ENCODE measurements at regions not wholly inside any gene's neighbourhood (a gene's known extent, or its start where the extent isn't known, plus 50 kb on each side); places are given as distances from the start of the nearest gene placed in this dataset.

DNA sequence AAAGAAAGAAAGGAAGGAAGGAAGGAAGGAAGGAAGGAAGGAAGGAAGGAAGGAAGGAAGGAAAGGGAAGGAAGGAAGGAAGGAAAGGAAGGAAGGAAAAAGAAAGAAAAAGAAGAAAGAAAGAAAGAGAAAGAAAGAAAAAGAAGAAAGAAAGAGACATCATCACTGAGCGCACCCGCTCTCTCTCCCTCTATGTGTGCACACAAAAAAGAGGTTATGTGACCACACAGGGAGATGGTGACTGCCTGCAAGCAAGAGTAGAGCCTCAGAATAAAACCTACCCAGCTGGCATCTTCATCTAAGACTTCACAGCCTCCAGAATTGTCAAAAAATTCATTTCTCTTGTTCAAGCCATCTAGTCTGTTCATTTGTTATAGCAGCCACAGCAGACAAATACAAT lies 1307.4 kb upstream of the ACVR2A start:
- Histone ChIP-seq H3K4me3 (ENCODE audit: insufficient read depth, low read depth, low read length) (no peak overlapping the region), H3K27me3 (ENCODE audit: control insufficient read depth, insufficient read depth, low read length) (no peaks in the 10 kb centered on the region), H3K36me3 (replicated peaks; ENCODE audit: control insufficient read depth, insufficient read depth, low read length) (no peaks in the 10 kb centered on the region)
- no peak for DNase-seq

- H3K36me3 ChIP-seq (replicated peaks; ENCODE audit: control insufficient read depth, insufficient read depth, low read length) = no peaks in the 10 kb centered on the region
- no peaks in the 10 kb centered on the region for H3K27me3 ChIP-seq (ENCODE audit: control insufficient read depth, insufficient read depth, low read length)
- no peak for DNase-seq
- H3K4me3 ChIP-seq (ENCODE audit: insufficient read depth, low read depth, low read length) = no peak overlapping the region
Measured at GRCh38 chr2:146532509-146533147, 1312.2 kb upstream of the ACVR2A start.

GRCh38 chr2:146532009-146532408 lies 1312.8 kb upstream of the ACVR2A start:
- no peaks in the 10 kb centered on the region for H3K27me3 ChIP-seq (ENCODE audit: control insufficient read depth, insufficient read depth, low read length)
- no peaks in the 10 kb centered on the region for H3K36me3 ChIP-seq (replicated peaks; ENCODE audit: control insufficient read depth, insufficient read depth, low read length)
- no peak for DNase-seq
- H3K4me3 ChIP-seq (ENCODE audit: insufficient read depth, low read depth, low read length) = no peak overlapping the region

DNA sequence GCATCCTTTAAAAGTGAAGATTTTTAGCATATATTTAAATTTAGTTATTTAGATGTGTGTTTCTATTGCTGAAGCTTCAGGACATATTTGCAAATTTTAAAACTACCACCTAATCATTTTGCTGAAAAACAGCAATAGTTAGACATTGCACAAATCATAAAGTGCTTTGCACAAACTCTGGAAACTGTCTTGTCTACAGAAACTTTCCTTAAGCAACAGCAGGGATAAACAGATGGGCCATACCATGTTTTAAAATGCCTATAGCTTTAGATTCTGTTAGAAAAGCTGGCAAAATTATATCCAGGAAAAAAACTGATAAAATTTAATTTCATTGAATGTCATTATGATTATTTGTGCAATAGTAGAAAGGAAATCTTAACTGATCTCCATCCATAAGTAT lies 1313.9 kb upstream of the ACVR2A start:
- Histone ChIP-seq H3K36me3 (replicated peaks; ENCODE audit: control insufficient read depth, insufficient read depth, low read length) (no peaks in the 10 kb centered on the region), H3K27me3 (ENCODE audit: control insufficient read depth, insufficient read depth, low read length) (no peaks in the 10 kb centered on the region), H3K4me3 (ENCODE audit: insufficient read depth, low read depth, low read length) (no peak overlapping the region)
- no peak for DNase-seq

DNA sequence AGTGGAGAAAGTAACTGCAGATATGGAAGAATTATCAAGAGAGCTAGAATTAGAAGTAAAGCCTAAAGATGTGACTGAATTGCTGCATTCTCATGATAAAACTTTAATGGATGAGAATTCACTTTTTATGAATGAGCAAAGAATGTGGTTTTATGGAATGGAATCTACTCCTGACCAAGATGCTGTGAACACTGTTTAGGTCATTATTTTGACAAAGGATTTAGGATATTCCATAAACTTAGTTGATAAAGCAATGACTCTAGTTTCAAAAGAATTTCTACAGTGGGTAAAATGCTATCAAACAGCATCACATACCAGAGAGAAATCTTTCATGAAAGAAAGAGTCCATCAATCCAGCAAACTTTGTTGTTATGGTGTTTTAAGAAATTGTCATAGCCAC lies 1317.7 kb upstream of the ACVR2A start:
- H3K36me3 ChIP-seq (replicated peaks; ENCODE audit: control insufficient read depth, insufficient read depth, low read length) = no peaks in the 10 kb centered on the region
- no peak for DNase-seq
- H3K4me3 ChIP-seq (ENCODE audit: insufficient read depth, low read depth, low read length) = no peak overlapping the region
- no peaks in the 10 kb centered on the region for H3K27me3 ChIP-seq (ENCODE audit: control insufficient read depth, insufficient read depth, low read length)

- no peak overlapping the region for H3K4me3 ChIP-seq (ENCODE audit: insufficient read depth, low read depth, low read length)
- H3K36me3 ChIP-seq (replicated peaks; ENCODE audit: control insufficient read depth, insufficient read depth, low read length) = no peaks in the 10 kb centered on the region
- no peaks in the 10 kb centered on the region for H3K27me3 ChIP-seq (ENCODE audit: control insufficient read depth, insufficient read depth, low read length)
- DNase-seq = no peak
Measured at GRCh38 chr2:146523196-146523595, 1321.6 kb upstream of the ACVR2A start.

- H3K27me3 ChIP-seq (ENCODE audit: control insufficient read depth, insufficient read depth, low read length) = no peaks in the 10 kb centered on the region
- H3K4me3 ChIP-seq (ENCODE audit: insufficient read depth, low read depth, low read length) = no peak overlapping the region
- DNase-seq = no peak
- H3K36me3 ChIP-seq (replicated peaks; ENCODE audit: control insufficient read depth, insufficient read depth, low read length) = no peaks in the 10 kb centered on the region
Measured at GRCh38 chr2:146506851-146507250, 1338.0 kb upstream of the ACVR2A start.

- no peak for DNase-seq
- H3K4me3 ChIP-seq (ENCODE audit: insufficient read depth, low read depth, low read length) = no peak overlapping the region
- H3K36me3 ChIP-seq (replicated peaks; ENCODE audit: control insufficient read depth, insufficient read depth, low read length) = no peaks in the 10 kb centered on the region
- no peaks in the 10 kb centered on the region for H3K27me3 ChIP-seq (ENCODE audit: control insufficient read depth, insufficient read depth, low read length)
Measured at GRCh38 chr2:146503366-146503765, 1341.5 kb upstream of the ACVR2A start.

DNA sequence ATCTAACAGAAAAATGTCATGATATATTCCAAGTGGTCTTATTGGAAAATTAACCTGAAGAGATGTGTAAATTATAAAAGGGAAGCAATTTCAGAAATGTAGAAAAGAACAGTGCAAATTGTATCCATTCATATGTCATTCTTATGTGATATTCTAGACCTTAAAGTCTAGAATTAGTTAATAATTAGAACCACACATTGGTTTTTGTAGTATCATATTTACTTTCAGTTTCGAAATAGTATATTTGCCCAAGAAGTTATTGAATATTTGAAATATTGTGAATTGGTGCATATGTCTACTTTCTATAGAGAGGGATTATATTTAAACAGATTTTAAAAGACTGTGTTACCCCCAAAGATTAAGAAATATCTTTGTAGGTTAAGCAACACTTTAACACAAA lies 1348.6 kb upstream of the ACVR2A start:
- H3K36me3 ChIP-seq (replicated peaks; ENCODE audit: control insufficient read depth, insufficient read depth, low read length) = no peaks in the 10 kb centered on the region
- no peaks in the 10 kb centered on the region for H3K27me3 ChIP-seq (ENCODE audit: control insufficient read depth, insufficient read depth, low read length)
- no peak for DNase-seq
- H3K4me3 ChIP-seq (ENCODE audit: insufficient read depth, low read depth, low read length) = no peak overlapping the region

DNA sequence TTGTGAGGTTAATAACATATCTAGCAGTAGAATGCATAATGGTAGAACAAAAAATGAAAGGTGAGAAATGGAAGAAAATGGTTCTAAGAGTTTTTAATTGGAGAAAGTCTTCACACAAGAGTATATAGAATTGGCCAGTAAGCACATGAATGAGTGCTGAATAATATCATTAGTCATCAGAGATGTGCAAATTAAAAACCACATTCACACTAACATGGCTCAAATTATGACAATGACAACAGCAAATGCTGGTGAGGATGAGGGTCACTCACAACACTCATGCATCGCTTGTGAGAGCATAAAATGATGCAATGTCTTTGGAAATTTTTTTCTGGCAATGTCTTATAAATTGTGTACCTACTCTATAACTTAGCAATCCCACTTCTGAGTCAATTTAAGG lies 1355.4 kb upstream of the ACVR2A start:
- no peak for DNase-seq
- H3K36me3 ChIP-seq (replicated peaks; ENCODE audit: control insufficient read depth, insufficient read depth, low read length) = no peaks in the 10 kb centered on the region
- H3K4me3 ChIP-seq (ENCODE audit: insufficient read depth, low read depth, low read length) = no peak overlapping the region
- H3K27me3 ChIP-seq (ENCODE audit: control insufficient read depth, insufficient read depth, low read length) = no peaks in the 10 kb centered on the region

DNA sequence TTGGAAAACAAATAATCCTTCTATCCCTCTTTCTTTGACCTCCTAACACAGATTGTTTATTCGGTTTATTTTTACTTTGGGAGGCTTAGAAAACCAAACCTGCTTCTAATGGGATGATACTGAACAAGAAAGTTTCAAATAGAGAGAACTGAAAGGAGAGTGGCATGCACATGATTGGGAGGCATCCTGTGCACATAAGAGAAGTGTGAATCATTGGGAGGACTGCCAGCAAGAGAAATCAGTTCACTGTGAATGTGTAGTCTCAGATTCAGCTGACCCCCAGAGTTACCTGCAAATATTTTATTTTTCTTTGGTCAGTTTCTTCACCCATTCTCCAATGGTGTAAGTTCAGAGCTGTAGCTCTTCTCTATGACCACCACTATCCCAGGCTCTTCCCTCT lies 1363.2 kb upstream of the ACVR2A start:
- Histone ChIP-seq H3K4me3 (ENCODE audit: insufficient read depth, low read depth, low read length) (no peak overlapping the region), H3K27me3 (ENCODE audit: control insufficient read depth, insufficient read depth, low read length) (no peaks in the 10 kb centered on the region), H3K36me3 (replicated peaks; ENCODE audit: control insufficient read depth, insufficient read depth, low read length) (no peaks in the 10 kb centered on the region)
- no peak for DNase-seq

- H3K27me3 ChIP-seq (ENCODE audit: control insufficient read depth, insufficient read depth, low read length) = no peaks in the 10 kb centered on the region
- H3K36me3 ChIP-seq (replicated peaks; ENCODE audit: control insufficient read depth, insufficient read depth, low read length) = no peaks in the 10 kb centered on the region
- DNase-seq = no peak
- no peak overlapping the region for H3K4me3 ChIP-seq (ENCODE audit: insufficient read depth, low read depth, low read length)
Measured at GRCh38 chr2:146477383-146477782, 1367.4 kb upstream of the ACVR2A start.

- Histone ChIP-seq H3K36me3 (replicated peaks; ENCODE audit: control insufficient read depth, insufficient read depth, low read length) (no peaks in the 10 kb centered on the region), H3K4me3 (ENCODE audit: insufficient read depth, low read depth, low read length) (no peak overlapping the region), H3K27me3 (ENCODE audit: control insufficient read depth, insufficient read depth, low read length) (no peaks in the 10 kb centered on the region)
- DNase-seq = no peak
Measured at GRCh38 chr2:146468578-146468977, 1376.3 kb upstream of the ACVR2A start.

DNA sequence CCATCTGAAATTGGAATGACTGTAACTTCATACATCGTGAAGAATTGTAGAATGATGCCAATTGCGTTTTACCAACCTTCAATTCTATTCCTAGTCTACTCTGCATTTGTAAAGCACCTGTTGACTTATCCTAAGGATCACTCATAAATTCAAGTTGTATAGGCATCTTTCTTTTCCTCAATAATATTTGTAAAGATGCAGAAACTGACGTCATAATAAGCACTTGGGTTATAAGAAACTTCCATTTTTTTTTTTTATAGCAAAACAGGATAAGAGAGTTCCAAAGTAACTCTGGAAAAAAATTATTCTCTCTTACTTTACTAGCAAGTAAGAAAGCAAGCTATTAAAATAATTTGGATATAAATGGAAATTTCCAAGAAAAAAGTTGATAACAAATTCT lies 1377.4 kb upstream of the ACVR2A start:
- H3K36me3 ChIP-seq (replicated peaks; ENCODE audit: control insufficient read depth, insufficient read depth, low read length) = no peaks in the 10 kb centered on the region
- no peaks in the 10 kb centered on the region for H3K27me3 ChIP-seq (ENCODE audit: control insufficient read depth, insufficient read depth, low read length)
- DNase-seq = no peak
- no peak overlapping the region for H3K4me3 ChIP-seq (ENCODE audit: insufficient read depth, low read depth, low read length)

GRCh38 chr2:146465460-146465859 lies 1379.4 kb upstream of the ACVR2A start:
- H3K36me3 ChIP-seq (replicated peaks; ENCODE audit: control insufficient read depth, insufficient read depth, low read length) = no peaks in the 10 kb centered on the region
- no peaks in the 10 kb centered on the region for H3K27me3 ChIP-seq (ENCODE audit: control insufficient read depth, insufficient read depth, low read length)
- H3K4me3 ChIP-seq (ENCODE audit: insufficient read depth, low read depth, low read length) = no peak overlapping the region
- DNase-seq = no peak

- Histone ChIP-seq H3K27me3 (ENCODE audit: control insufficient read depth, insufficient read depth, low read length) (no peaks in the 10 kb centered on the region), H3K4me3 (ENCODE audit: insufficient read depth, low read depth, low read length) (no peak overlapping the region)
Measured at GRCh38 chr2:146461068-146461467, 1383.8 kb upstream of the ACVR2A start.

More at GRCh38 chr2:146461068-146461467, 1383.8 kb upstream of the ACVR2A start:
- H3K36me3 ChIP-seq (replicated peaks; ENCODE audit: control insufficient read depth, insufficient read depth, low read length) = no peaks in the 10 kb centered on the region
- DNase-seq = no peak

Measured in H7 (cell line).